Liver (tissue), 8 donors: ENCODE measurements at regions not wholly inside any gene's neighbourhood (a gene's known extent, or its start where the extent isn't known, plus 50 kb on each side); places are given as distances from the start of the nearest gene placed in this dataset.

Source experiments
- DNase-seq: peaks from one replicate; pipeline ENCODE4 v3.0.0-alpha.2; 2017; ENCODE audit warnings: low spot score
- H3K27ac ChIP-seq, 2 donors: one replicate each; pipeline ENCODE4 v1.7.0; 2013; ENCODE audit warnings: inconsistent platforms in 2 of 2, low read length in 2 of 2, control low read depth in 1 of 2, low read depth in 1 of 2, mild to moderate bottlenecking in 1 of 2
- H3K27me3 ChIP-seq, 4 donors: one replicate each; pipeline versions ENCODE4 v1.6.1 to v1.7.0; 2013; ENCODE audit warnings: low read length in 3 of 4, inconsistent platforms in 1 of 4, mild to moderate bottlenecking in 1 of 4, moderate library complexity in 1 of 4; ENCODE audit not compliant: control insufficient read depth in 4 of 4, insufficient read depth in 4 of 4
- H3K36me3 ChIP-seq, 4 donors: one replicate each; pipeline versions ENCODE4 v1.6.1 to v1.7.0; 2013; ENCODE audit warnings: low read length in 3 of 4, mild to moderate bottlenecking in 3 of 4, low read depth in 1 of 4, moderate library complexity in 1 of 4; ENCODE audit not compliant: control insufficient read depth in 4 of 4, insufficient read depth in 3 of 4
- H3K4me1 ChIP-seq, 4 donors: one replicate each; pipeline versions ENCODE4 v1.6.1 to v1.7.0; 2013; ENCODE audit warnings: low read length in 3 of 4, mild to moderate bottlenecking in 3 of 4, moderate library complexity in 1 of 4; ENCODE audit not compliant: control insufficient read depth in 4 of 4, insufficient read depth in 4 of 4
- H3K4me3 ChIP-seq, 3 donors: one replicate each; pipeline versions ENCODE4 v1.6.1 to v1.7.0; 2013; ENCODE audit warnings: low read length in 3 of 3, control low read depth in 1 of 3, low read depth in 1 of 3, mild to moderate bottlenecking in 1 of 3
- H3K9ac ChIP-seq, 2 donors: one replicate each; pipeline ENCODE4 v1.7.0; 2013; ENCODE audit warnings: low read length in 2 of 2, mild to moderate bottlenecking in 2 of 2, moderate library complexity in 2 of 2, control low read depth in 1 of 2, low read depth in 1 of 2
- H3K9me3 ChIP-seq, 4 donors: one replicate each; pipeline versions ENCODE4 v1.6.1 to v1.7.0; 2013; ENCODE audit warnings: low read length in 3 of 4; ENCODE audit not compliant: control insufficient read depth in 4 of 4
- CTCF ChIP-seq: fragments of 150-350 bp; IDR thresholded peaks from 2 replicates; pipeline ENCODE4 v1.5.1; 2017; ENCODE audit warnings: improper control_type of control experiment, low read depth, low read length; ENCODE audit not compliant: missing input control
- FOXA1 ChIP-seq: IDR thresholded peaks from 2 replicates; pipeline ENCODE4 v1.6.1; 2016; ENCODE audit warnings: antibody characterized with exemption
- FOXA2 ChIP-seq: IDR thresholded peaks from 2 replicates; pipeline ENCODE4 v1.6.1; 2016; ENCODE audit warnings: antibody characterized with exemption
- NR2F2 ChIP-seq: IDR thresholded peaks from 2 replicates; pipeline ENCODE4 v1.6.1; 2016; ENCODE audit warnings: antibody characterized with exemption
- RAD21 ChIP-seq, 2 donors: IDR thresholded peaks; 2 replicates each; pipeline ENCODE4 v1.6.1; 2016; ENCODE audit warnings: antibody characterized with exemption in 2 of 2, mild to moderate bottlenecking in 2 of 2
- SP1 ChIP-seq: IDR thresholded peaks from 2 replicates; pipeline ENCODE4 v1.6.1; 2018; ENCODE audit warnings: antibody characterized with exemption, mild to moderate bottlenecking
- WGBS: extraction: QIAGEN DNeasy Blood & Tissue Kit; methylation state at CpG from one replicate; pipeline ENCODE4 v1.1.7; 2013; 5-methylcytosine and 5-hydroxymethylcytosine counted together
- TF ChIP-seq, protein P1 (sequence below): IDR thresholded peaks from 2 replicates; pipeline ENCODE4 v1.6.1; 2016; ENCODE audit warnings: antibody characterized with exemption, mild to moderate bottlenecking
- donor health status: healthy.
- donor health status: healthy.
- donor health status: healthy.
- donor health status: healthy.
- donor health status: healthy.

DNA sequence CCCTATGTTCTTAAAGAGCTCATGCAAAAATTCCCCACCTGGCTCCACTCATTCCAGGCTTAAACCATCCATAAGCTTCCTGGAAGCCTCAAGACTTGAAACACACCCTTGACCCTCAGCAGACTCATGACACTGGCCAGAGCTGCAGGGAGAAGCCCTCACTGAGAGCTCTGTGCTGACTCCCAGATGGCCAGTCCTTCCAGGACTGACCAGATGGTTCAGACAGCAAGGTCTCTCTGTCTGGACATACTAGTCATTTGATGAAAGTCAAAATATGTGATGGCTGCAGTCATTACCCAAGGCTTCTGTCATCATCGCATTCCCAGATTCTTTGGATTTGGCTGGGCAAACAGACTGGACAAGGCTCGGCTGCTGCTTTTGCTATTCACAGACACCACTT is 397.4 kb downstream of the FOXO1 start:
- WGBS, result 89% methylated on average over 2 of the region's 2 CpGs
- DNase-seq, result no peak

GRCh38 chr13:40270726-40271125 is 395.7 kb downstream of the FOXO1 start:
- no peak overlapping the region for H3K27ac ChIP-seq
- 56% methylated on average over 1 of the region's 1 CpG for WGBS
- H3K27me3 ChIP-seq, result no peaks in the 10 kb centered on the region

More for the DNA sequence above, 397.4 kb downstream of the FOXO1 start:
- Histone ChIP-seq H3K36me3 (no peaks in the 10 kb centered on the region), H3K27ac (no peak overlapping the region), H3K4me1 (no peaks in the 10 kb centered on the region), H3K9me3 (no peaks in the 10 kb centered on the region), H3K27me3 (no peaks in the 10 kb centered on the region), H3K4me3 (no peak overlapping the region), H3K9ac (no peak overlapping the region)
- TF ChIP-seq NR2F2 (peak; percentile 61), FOXA1 (no peak)

GRCh38 chr13:40271271-40271885 is 395.1 kb downstream of the FOXO1 start:
- Histone ChIP-seq H3K9me3 (no peaks in the 10 kb centered on the region), H3K27me3 (no peaks in the 10 kb centered on the region), H3K4me3 (no peak overlapping the region), H3K36me3 (no peaks in the 10 kb centered on the region), H3K27ac (no peak overlapping the region), H3K4me1 (no peaks in the 10 kb centered on the region), H3K9ac (no peak overlapping the region)
- 74% methylated on average over 7 of the region's 7 CpGs for WGBS
- no peak for TF ChIP-seq CTCF
- TF ChIP-seq RAD21 (IDR thresholded peaks at IDR 0.05), result peak in 1 of 2 donors; percentile 23
- no peak for DNase-seq

More at GRCh38 chr13:40270726-40271125, 395.7 kb downstream of the FOXO1 start:
- H3K9me3 ChIP-seq, result no peaks in the 10 kb centered on the region
- H3K4me1 ChIP-seq, result no peaks in the 10 kb centered on the region
- DNase-seq, result no peak
- TF ChIP-seq, protein P1, sequence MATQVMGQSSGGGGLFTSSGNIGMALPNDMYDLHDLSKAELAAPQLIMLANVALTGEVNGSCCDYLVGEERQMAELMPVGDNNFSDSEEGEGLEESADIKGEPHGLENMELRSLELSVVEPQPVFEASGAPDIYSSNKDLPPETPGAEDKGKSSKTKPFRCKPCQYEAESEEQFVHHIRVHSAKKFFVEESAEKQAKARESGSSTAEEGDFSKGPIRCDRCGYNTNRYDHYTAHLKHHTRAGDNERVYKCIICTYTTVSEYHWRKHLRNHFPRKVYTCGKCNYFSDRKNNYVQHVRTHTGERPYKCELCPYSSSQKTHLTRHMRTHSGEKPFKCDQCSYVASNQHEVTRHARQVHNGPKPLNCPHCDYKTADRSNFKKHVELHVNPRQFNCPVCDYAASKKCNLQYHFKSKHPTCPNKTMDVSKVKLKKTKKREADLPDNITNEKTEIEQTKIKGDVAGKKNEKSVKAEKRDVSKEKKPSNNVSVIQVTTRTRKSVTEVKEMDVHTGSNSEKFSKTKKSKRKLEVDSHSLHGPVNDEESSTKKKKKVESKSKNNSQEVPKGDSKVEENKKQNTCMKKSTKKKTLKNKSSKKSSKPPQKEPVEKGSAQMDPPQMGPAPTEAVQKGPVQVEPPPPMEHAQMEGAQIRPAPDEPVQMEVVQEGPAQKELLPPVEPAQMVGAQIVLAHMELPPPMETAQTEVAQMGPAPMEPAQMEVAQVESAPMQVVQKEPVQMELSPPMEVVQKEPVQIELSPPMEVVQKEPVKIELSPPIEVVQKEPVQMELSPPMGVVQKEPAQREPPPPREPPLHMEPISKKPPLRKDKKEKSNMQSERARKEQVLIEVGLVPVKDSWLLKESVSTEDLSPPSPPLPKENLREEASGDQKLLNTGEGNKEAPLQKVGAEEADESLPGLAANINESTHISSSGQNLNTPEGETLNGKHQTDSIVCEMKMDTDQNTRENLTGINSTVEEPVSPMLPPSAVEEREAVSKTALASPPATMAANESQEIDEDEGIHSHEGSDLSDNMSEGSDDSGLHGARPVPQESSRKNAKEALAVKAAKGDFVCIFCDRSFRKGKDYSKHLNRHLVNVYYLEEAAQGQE, result no peak
- TF ChIP-seq FOXA2, result no peak
- TF ChIP-seq SP1, result no peak
- no peak overlapping the region for H3K9ac ChIP-seq
- H3K36me3 ChIP-seq, result no peaks in the 10 kb centered on the region
- H3K4me3 ChIP-seq, result no peak overlapping the region
